ENCODE measurements at regions not wholly inside any gene's neighbourhood (a gene's known extent, or its start where the extent isn't known, plus 50 kb on each side); places are given as distances from the start of the nearest gene placed in this dataset.

- no peak for TF ChIP-seq CTCF (IDR thresholded peaks at IDR 0.05; ENCODE audit: control insufficient read depth, insufficient read depth, low read depth, low read length, missing control alignments)
- no peak for DNase-seq (ENCODE audit: low read depth)
- no peak overlapping the region for H3K4me3 ChIP-seq (ENCODE audit: control insufficient read depth, low read depth, low read length)
Measured at GRCh38 chr10:64454962-64455361, 933.8 kb downstream of the REEP3 start.

DNA sequence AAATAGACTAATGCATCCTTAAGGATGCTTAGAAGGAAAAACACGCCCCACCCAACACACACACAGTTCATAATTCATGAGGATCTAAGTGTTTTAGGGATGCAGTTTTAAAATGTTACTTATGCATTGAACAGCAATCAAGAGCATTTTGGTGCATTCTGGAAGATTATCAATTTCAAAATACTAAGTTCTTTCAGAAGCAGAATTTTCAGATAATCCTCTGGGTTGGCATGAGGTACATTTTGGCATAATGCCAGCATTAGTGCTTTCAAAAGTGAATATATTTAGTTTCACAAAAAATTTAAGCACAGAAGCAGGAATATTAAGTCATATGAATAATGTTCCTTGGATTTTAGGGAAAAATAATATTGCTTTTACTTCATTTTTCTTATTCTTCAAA is 937.1 kb downstream of the REEP3 start:
- no peak for TF ChIP-seq CTCF (IDR thresholded peaks at IDR 0.05; ENCODE audit: control insufficient read depth, insufficient read depth, low read depth, low read length, missing control alignments)

GRCh38 chr10:64463406-64463805 is 942.2 kb downstream of the REEP3 start:
- no peak for DNase-seq (ENCODE audit: low read depth)
- TF ChIP-seq CTCF (IDR thresholded peaks at IDR 0.05; ENCODE audit: control insufficient read depth, insufficient read depth, low read depth, low read length, missing control alignments), result no peak

More for the DNA sequence above, 937.1 kb downstream of the REEP3 start:
- H3K4me3 ChIP-seq (ENCODE audit: control insufficient read depth, low read depth, low read length), result no peak overlapping the region
- DNase-seq (ENCODE audit: low read depth), result no peak

DNA sequence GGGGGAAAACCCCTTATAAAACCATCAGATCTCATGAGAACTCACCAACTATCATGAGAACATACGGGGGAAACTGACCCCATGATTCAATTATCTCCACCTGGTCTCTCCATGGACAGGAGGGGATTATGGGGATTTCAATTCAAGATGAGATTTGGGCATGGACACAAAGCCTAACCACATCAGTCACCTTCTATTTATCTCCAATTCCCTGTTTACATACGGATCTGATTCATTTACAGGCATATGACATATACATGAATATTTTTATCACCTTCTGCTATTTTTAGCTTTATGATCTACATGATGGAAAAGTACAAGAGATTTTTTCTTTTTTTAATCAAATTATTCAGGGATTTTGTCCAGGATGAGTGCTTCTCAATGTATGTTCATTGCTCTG is 944.5 kb downstream of the REEP3 start:
- no peak for TF ChIP-seq CTCF (IDR thresholded peaks at IDR 0.05; ENCODE audit: control insufficient read depth, insufficient read depth, low read depth, low read length, missing control alignments)
- DNase-seq (ENCODE audit: low read depth), result no peak
- H3K4me3 ChIP-seq (ENCODE audit: control insufficient read depth, low read depth, low read length), result no peak overlapping the region

More at GRCh38 chr10:64463406-64463805, 942.2 kb downstream of the REEP3 start:
- H3K4me3 ChIP-seq (ENCODE audit: control insufficient read depth, low read depth, low read length), result no peak overlapping the region

DNA sequence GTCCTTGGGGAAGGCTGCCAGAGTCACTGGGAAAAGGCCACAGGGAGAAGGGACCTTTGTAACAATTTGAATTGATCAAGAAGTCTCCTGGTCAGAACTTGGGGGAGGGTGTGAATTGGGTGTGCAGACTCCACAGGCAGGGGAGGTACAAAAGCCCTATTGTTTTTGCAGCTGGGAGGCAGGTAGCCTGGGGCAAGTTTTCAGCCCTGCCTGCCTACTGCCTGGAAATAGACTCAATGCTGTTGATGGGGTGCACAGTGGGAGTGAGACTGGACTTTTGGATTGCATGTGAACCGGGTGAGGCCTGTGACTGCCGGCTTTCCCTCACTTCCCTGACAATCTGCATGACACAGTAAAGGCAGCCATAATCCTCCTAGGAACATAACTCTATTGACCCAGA is 947.0 kb downstream of the REEP3 start:
- no peak for DNase-seq (ENCODE audit: low read depth)

DNA sequence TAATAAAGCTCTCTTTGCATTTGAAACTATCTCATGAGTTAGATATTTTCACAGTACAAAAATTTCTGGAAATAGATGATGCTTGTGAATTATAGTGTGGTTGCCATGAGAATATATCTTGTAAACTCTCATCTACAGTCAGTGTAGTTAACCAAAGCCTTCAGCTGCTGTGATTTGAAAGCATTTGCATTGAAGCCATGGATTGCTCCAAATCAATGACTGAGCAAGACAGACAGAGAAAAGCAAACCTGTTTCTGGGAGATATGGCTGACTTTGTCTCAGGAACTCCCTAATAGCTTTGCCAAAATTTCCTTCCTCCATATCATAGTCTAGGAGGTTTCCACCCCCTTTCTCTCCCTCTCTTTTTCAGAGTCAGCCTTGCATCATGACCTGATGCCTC is 955.3 kb downstream of the REEP3 start:
- no peak overlapping the region for H3K4me3 ChIP-seq (ENCODE audit: control insufficient read depth, low read depth, low read length)
- no peak for DNase-seq (ENCODE audit: low read depth)
- no peak for TF ChIP-seq CTCF (IDR thresholded peaks at IDR 0.05; ENCODE audit: control insufficient read depth, insufficient read depth, low read depth, low read length, missing control alignments)

More for the DNA sequence above, 947.0 kb downstream of the REEP3 start:
- no peak overlapping the region for H3K4me3 ChIP-seq (ENCODE audit: control insufficient read depth, low read depth, low read length)
- TF ChIP-seq CTCF (IDR thresholded peaks at IDR 0.05; ENCODE audit: control insufficient read depth, insufficient read depth, low read depth, low read length, missing control alignments), result no peak

GRCh38 chr10:64477791-64478190 is 956.6 kb downstream of the REEP3 start:
- no peak for TF ChIP-seq CTCF (IDR thresholded peaks at IDR 0.05; ENCODE audit: control insufficient read depth, insufficient read depth, low read depth, low read length, missing control alignments)
- H3K4me3 ChIP-seq (ENCODE audit: control insufficient read depth, low read depth, low read length), result no peak overlapping the region
- DNase-seq (ENCODE audit: low read depth), result no peak

All from AG09309 (cell line).